Smooth muscle cell (in vitro differentiated cells): ENCODE measurements at regions not wholly inside any gene's neighbourhood (a gene's known extent, or its start where the extent isn't known, plus 50 kb on each side); places are given as distances from the start of the nearest gene placed in this dataset.

ENCODE experiments used
- DNase-seq: peaks from one replicate; lab custom pipeline; 2025; ENCODE audit not compliant: unreplicated experiment; lab: John Stamatoyannopoulos, UW
- H2AFZ ChIP-seq: fragments of 200-600 bp; sonication (generic); 2 replicates; pipeline ENCODE4 v1.6.0; 2016; ENCODE audit warnings: antibody characterized with exemption, low read depth, mild to moderate bottlenecking
- H3F3A ChIP-seq: fragments of 200-600 bp; sonication (generic); 2 replicates; pipeline ENCODE4 v1.6.0; 2017; ENCODE audit warnings: antibody characterized with exemption, low read depth
- H3K27ac ChIP-seq: fragments of 200-600 bp; sonication (generic); 2 replicates; pipeline ENCODE4 v1.5.1; 2016; ENCODE audit warnings: low read depth, mild to moderate bottlenecking
- H3K27me3 ChIP-seq: fragments of 200-600 bp; sonication (generic); 2 replicates; pipeline ENCODE4 v1.6.1; 2016; ENCODE audit warnings: low read depth, mild to moderate bottlenecking
- H3K36me3 ChIP-seq: fragments of 200-600 bp; sonication (generic); 2 replicates; pipeline ENCODE4 v1.5.1; 2016; ENCODE audit warnings: low read depth
- H3K4me1 ChIP-seq: fragments of 200-600 bp; sonication (generic); 2 replicates; pipeline ENCODE4 v1.5.1; 2016; ENCODE audit warnings: low read depth
- H3K4me2 ChIP-seq: fragments of 200-600 bp; sonication (generic); 2 replicates; pipeline ENCODE4 v1.6.0; 2016; ENCODE audit warnings: mild to moderate bottlenecking
- H3K4me3 ChIP-seq: fragments of 200-600 bp; sonication (generic); 2 replicates; pipeline ENCODE4 v1.5.1; 2016; ENCODE audit warnings: mild to moderate bottlenecking
- H3K79me2 ChIP-seq: fragments of 200-600 bp; sonication (generic); 2 replicates; pipeline ENCODE4 v1.6.0; 2016; ENCODE audit warnings: low read depth, mild to moderate bottlenecking
- H3K9ac ChIP-seq: fragments of 200-600 bp; sonication (generic); 2 replicates; pipeline ENCODE4 v1.6.0; 2016; ENCODE audit warnings: low read depth
- H3K9me3 ChIP-seq: fragments of 200-600 bp; sonication (generic); replicated peaks from 2 replicates; pipeline ENCODE4 v1.5.1; 2016; ENCODE audit warnings: low read depth
- H4K20me1 ChIP-seq: fragments of 200-600 bp; sonication (generic); 2 replicates; pipeline ENCODE4 v1.6.0; 2016; ENCODE audit warnings: low read depth
- CTCF ChIP-seq: fragments of 200-600 bp; sonication (generic); IDR thresholded peaks from 2 replicates; pipeline ENCODE4 v1.5.1; 2017; ENCODE audit warnings: borderline replicate concordance, mild to moderate bottlenecking, antibody characterized with exemption; ENCODE audit not compliant: insufficient read depth, poor library complexity, severe bottlenecking
- WGBS: methylation state at CpG from one replicate; pipeline ENCODE4 v1.1.7; 2016; ENCODE audit warnings: low lambda C conversion rate; 5-methylcytosine and 5-hydroxymethylcytosine counted together

- Histone ChIP-seq H3F3A (no peaks in the 10 kb centered on the region), H3K27me3 (no peaks in the 10 kb centered on the region), H3K4me2 (peak overlapping the region; percentile 69), H3K4me1 (peaks cover 11% of the 10 kb centered on the region), H3K9ac (peak overlapping the region; percentile 31), H3K4me3 (no peak overlapping the region), H4K20me1 (no peaks in the 10 kb centered on the region), H2AFZ (no peak overlapping the region), H3K36me3 (no peaks in the 10 kb centered on the region), H3K27ac (peak overlapping the region; percentile 87), H3K9me3 (no peaks in the 10 kb centered on the region), H3K79me2 (no peaks in the 10 kb centered on the region)
- peak; percentile 43 for DNase-seq
- WGBS: 18% methylated on average over 20 of the region's 20 CpGs
- TF ChIP-seq CTCF: no peak
These were observed 88.5 kb upstream of the NCOR2 start for GRCh38 chr12:124655698-124656516.

GRCh38 chr12:124655048-124655697, 87.8 kb upstream of the NCOR2 start:
- Histone ChIP-seq H3K27ac (peak overlapping the region; percentile 87), H3K4me2 (peak overlapping the region; percentile 69), H3K4me1 (peaks cover 11% of the 10 kb centered on the region), H2AFZ (no peak overlapping the region), H4K20me1 (no peaks in the 10 kb centered on the region), H3F3A (no peaks in the 10 kb centered on the region), H3K79me2 (no peaks in the 10 kb centered on the region), H3K9me3 (no peaks in the 10 kb centered on the region), H3K9ac (peak overlapping the region; percentile 31), H3K4me3 (no peak overlapping the region), H3K27me3 (no peaks in the 10 kb centered on the region), H3K36me3 (no peaks in the 10 kb centered on the region)
- 34% methylated on average over 18 of the region's 18 CpGs for WGBS
- DNase-seq: no peak
- no peak for TF ChIP-seq CTCF

GRCh38 chr12:124654666-124655047, 87.2 kb upstream of the NCOR2 start:
- WGBS: 83% methylated on average over 13 of the region's 13 CpGs
- no peaks in the 10 kb centered on the region for H4K20me1 ChIP-seq
- H3K4me3 ChIP-seq: no peak overlapping the region
- H3K4me2 ChIP-seq: peak overlapping the region; percentile 69
- peak overlapping the region; percentile 31 for H3K9ac ChIP-seq
- peak overlapping the region; percentile 87 for H3K27ac ChIP-seq
- no peaks in the 10 kb centered on the region for H3K27me3 ChIP-seq
- no peak for DNase-seq
- peaks cover 11% of the 10 kb centered on the region for H3K4me1 ChIP-seq
- H3K9me3 ChIP-seq: no peaks in the 10 kb centered on the region
- H3K79me2 ChIP-seq: no peaks in the 10 kb centered on the region
- no peak overlapping the region for H2AFZ ChIP-seq
- no peak for TF ChIP-seq CTCF
- H3F3A ChIP-seq: no peaks in the 10 kb centered on the region
- no peaks in the 10 kb centered on the region for H3K36me3 ChIP-seq
